Neural cell (in vitro differentiated cells): ENCODE measurements at regions not wholly inside any gene's neighbourhood (a gene's known extent, or its start where the extent isn't known, plus 50 kb on each side); places are given as distances from the start of the nearest gene placed in this dataset.

ENCODE experiments used
- H2AFZ ChIP-seq: fragments of 200-600, 300-800 bp; sonication (generic), shearing (Covaris generic); 2 replicates; pipeline ENCODE4 v1.6.0; 2014; ENCODE audit warnings: low read depth, mild to moderate bottlenecking, antibody characterized with exemption, low read length, moderate library complexity
- H3F3A ChIP-seq: fragments of 200-600 bp; shearing (Covaris generic); 2 replicates; pipeline ENCODE4 v1.6.1; 2016; ENCODE audit warnings: mild to moderate bottlenecking, moderate library complexity, mixed read lengths, antibody characterized with exemption, low read length; ENCODE audit not compliant: insufficient read depth, poor library complexity, severe bottlenecking
- H3K27ac ChIP-seq: fragments of 200-600, 300-800 bp; sonication (generic), shearing (Covaris generic); 2 replicates; pipeline ENCODE4 v1.5.1; 2014; ENCODE audit warnings: mild to moderate bottlenecking, low read length, moderate library complexity
- H3K27me3 ChIP-seq: fragments of 300-800, 200-600 bp; sonication (generic), shearing (Covaris generic); 2 replicates; pipeline ENCODE4 v1.6.0; 2014; ENCODE audit warnings: mild to moderate bottlenecking, low read depth, low read length, moderate library complexity; ENCODE audit not compliant: insufficient read depth
- H3K36me3 ChIP-seq: fragments of 300-800, 200-600 bp; sonication (generic), shearing (Covaris generic); 2 replicates; pipeline ENCODE4 v1.5.1; 2014; ENCODE audit warnings: mild to moderate bottlenecking, antibody characterized with exemption, low read length, moderate library complexity; ENCODE audit not compliant: insufficient read depth
- H3K4me2 ChIP-seq: fragments of 300-800, 200-600 bp; sonication (generic), shearing (Covaris generic); 2 replicates; pipeline ENCODE4 v1.6.0; 2014; ENCODE audit warnings: mild to moderate bottlenecking, low read length
- H3K4me3 ChIP-seq: fragments of 300-800, 200-600 bp; sonication (generic), shearing (Covaris generic); 2 replicates; pipeline ENCODE4 v1.5.1; 2014; ENCODE audit warnings: mild to moderate bottlenecking, low read length, moderate library complexity
- H3K79me2 ChIP-seq: fragments of 200-600 bp; shearing (Covaris generic); replicated peaks from 2 replicates; pipeline ENCODE4 v1.6.0; 2014; ENCODE audit warnings: mild to moderate bottlenecking, low read length, moderate library complexity; ENCODE audit not compliant: insufficient read depth
- H3K9ac ChIP-seq: fragments of 300-800, 200-600 bp; sonication (generic), shearing (Covaris generic); 2 replicates; pipeline ENCODE4 v1.6.1; 2016; ENCODE audit warnings: mild to moderate bottlenecking, low read length, mixed read lengths
- H3K9me2 ChIP-seq: fragments of 200-600 bp; shearing (Covaris generic); 2 replicates; pipeline ENCODE4 v1.6.1; 2016; ENCODE audit warnings: mild to moderate bottlenecking, low read length, mixed read lengths; ENCODE audit not compliant: insufficient read depth
- H3K9me3 ChIP-seq: fragments of 200-600, 300-800 bp; sonication (generic), shearing (Covaris generic); 2 replicates; pipeline ENCODE4 v1.6.1; 2016; ENCODE audit warnings: mild to moderate bottlenecking, mixed run types, low read length, moderate library complexity, mixed read lengths
- H4K20me1 ChIP-seq: fragments of 200-600 bp; shearing (Covaris generic); 2 replicates; pipeline ENCODE4 v1.6.1; 2016; ENCODE audit warnings: mild to moderate bottlenecking, mixed run types; ENCODE audit not compliant: insufficient read depth
- EP300 ChIP-seq: fragments of 450-650 bp; conservative IDR thresholded peaks from 2 replicates; pipeline ENCODE4 v1.6.1; 2014; ENCODE audit warnings: antibody characterized with exemption, mild to moderate bottlenecking, moderate library complexity; ENCODE audit not compliant: poor library complexity, severe bottlenecking
- EZH2 ChIP-seq: fragments of 200-600, 300-800 bp; shearing (Covaris generic), sonication (generic); IDR thresholded peaks from 2 replicates; pipeline ENCODE4 v1.6.1; 2014; ENCODE audit warnings: antibody characterized with exemption, low read length, borderline replicate concordance, mild to moderate bottlenecking; ENCODE audit not compliant: insufficient read depth, poor library complexity, severe bottlenecking
- MXI1 ChIP-seq: fragments of 450-650 bp; conservative IDR thresholded peaks from 2 replicates; pipeline ENCODE4 v1.6.1; 2014; ENCODE audit warnings: antibody characterized with exemption, mild to moderate bottlenecking; ENCODE audit not compliant: poor library complexity, severe bottlenecking
- POLR2AphosphoS5 ChIP-seq: IDR thresholded peaks from 2 replicates; pipeline ENCODE4 v1.6.1; 2012
- RAD21 ChIP-seq: fragments of 450-650 bp; conservative IDR thresholded peaks from 2 replicates; pipeline ENCODE4 v1.6.1; 2014; ENCODE audit warnings: antibody characterized with exemption, mild to moderate bottlenecking, moderate library complexity
- SMC3 ChIP-seq: fragments of 450-650 bp; conservative IDR thresholded peaks from 2 replicates; pipeline ENCODE4 v1.6.1; 2014; ENCODE audit warnings: antibody characterized with exemption, mild to moderate bottlenecking, moderate library complexity; ENCODE audit not compliant: poor library complexity
- TAF1 ChIP-seq: IDR thresholded peaks from 2 replicates; pipeline ENCODE4 v1.6.1; 2012; ENCODE audit warnings: low read depth
- TF ChIP-seq, protein P1 (sequence below): fragments of 450-650 bp; IDR thresholded peaks from 2 replicates; pipeline ENCODE4 v1.5.1; 2014; ENCODE audit warnings: antibody characterized with exemption, mild to moderate bottlenecking, moderate library complexity; ENCODE audit not compliant: poor library complexity, severe bottlenecking
- TF ChIP-seq, protein P2 (sequence below): IDR thresholded peaks from 2 replicates; pipeline ENCODE4 v1.6.1; 2012; ENCODE audit warnings: borderline replicate concordance

DNA sequence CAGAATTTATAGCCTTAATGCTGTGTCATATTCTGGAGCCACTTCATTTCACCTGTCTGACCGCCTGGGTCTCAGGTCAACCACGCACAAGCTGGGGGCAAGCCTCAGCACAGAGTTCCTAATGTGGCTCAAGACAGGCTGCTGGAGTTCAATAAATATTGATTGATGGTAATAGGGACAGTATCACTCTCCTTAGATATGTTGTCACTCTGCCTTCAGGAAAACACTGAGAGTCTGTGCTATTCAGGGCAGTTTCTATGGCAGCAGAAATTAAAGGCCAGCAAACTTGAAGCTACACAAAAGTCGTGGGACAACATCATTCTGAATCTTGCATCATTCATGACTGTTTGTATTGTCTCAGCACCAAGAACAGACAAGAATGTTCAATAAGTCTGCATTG is 696.1 kb downstream of the METTL4 start:
- Histone ChIP-seq H4K20me1 (no peaks in the 10 kb centered on the region), H3K79me2 (no peaks in the 10 kb centered on the region), H3K4me2 (no peak overlapping the region), H3K36me3 (no peaks in the 10 kb centered on the region), H3K9me2 (no peaks in the 10 kb centered on the region), H3K9me3 (no peaks in the 10 kb centered on the region), H3F3A (no peaks in the 10 kb centered on the region), H3K27me3 (no peaks in the 10 kb centered on the region), H3K9ac (no peak overlapping the region), H3K27ac (no peak overlapping the region), H3K4me3 (no peak overlapping the region), H2AFZ (no peak overlapping the region)
- TF ChIP-seq TAF1 (no peak), EZH2 (no peak), SMC3 (no peak), MXI1 (no peak), RAD21 (no peak), EP300 (peak; percentile 55), POLR2AphosphoS5 (peak; percentile 30)
- TF ChIP-seq, protein P1, sequence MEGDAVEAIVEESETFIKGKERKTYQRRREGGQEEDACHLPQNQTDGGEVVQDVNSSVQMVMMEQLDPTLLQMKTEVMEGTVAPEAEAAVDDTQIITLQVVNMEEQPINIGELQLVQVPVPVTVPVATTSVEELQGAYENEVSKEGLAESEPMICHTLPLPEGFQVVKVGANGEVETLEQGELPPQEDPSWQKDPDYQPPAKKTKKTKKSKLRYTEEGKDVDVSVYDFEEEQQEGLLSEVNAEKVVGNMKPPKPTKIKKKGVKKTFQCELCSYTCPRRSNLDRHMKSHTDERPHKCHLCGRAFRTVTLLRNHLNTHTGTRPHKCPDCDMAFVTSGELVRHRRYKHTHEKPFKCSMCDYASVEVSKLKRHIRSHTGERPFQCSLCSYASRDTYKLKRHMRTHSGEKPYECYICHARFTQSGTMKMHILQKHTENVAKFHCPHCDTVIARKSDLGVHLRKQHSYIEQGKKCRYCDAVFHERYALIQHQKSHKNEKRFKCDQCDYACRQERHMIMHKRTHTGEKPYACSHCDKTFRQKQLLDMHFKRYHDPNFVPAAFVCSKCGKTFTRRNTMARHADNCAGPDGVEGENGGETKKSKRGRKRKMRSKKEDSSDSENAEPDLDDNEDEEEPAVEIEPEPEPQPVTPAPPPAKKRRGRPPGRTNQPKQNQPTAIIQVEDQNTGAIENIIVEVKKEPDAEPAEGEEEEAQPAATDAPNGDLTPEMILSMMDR: no peak
- TF ChIP-seq, protein P2, sequence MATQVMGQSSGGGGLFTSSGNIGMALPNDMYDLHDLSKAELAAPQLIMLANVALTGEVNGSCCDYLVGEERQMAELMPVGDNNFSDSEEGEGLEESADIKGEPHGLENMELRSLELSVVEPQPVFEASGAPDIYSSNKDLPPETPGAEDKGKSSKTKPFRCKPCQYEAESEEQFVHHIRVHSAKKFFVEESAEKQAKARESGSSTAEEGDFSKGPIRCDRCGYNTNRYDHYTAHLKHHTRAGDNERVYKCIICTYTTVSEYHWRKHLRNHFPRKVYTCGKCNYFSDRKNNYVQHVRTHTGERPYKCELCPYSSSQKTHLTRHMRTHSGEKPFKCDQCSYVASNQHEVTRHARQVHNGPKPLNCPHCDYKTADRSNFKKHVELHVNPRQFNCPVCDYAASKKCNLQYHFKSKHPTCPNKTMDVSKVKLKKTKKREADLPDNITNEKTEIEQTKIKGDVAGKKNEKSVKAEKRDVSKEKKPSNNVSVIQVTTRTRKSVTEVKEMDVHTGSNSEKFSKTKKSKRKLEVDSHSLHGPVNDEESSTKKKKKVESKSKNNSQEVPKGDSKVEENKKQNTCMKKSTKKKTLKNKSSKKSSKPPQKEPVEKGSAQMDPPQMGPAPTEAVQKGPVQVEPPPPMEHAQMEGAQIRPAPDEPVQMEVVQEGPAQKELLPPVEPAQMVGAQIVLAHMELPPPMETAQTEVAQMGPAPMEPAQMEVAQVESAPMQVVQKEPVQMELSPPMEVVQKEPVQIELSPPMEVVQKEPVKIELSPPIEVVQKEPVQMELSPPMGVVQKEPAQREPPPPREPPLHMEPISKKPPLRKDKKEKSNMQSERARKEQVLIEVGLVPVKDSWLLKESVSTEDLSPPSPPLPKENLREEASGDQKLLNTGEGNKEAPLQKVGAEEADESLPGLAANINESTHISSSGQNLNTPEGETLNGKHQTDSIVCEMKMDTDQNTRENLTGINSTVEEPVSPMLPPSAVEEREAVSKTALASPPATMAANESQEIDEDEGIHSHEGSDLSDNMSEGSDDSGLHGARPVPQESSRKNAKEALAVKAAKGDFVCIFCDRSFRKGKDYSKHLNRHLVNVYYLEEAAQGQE: no peak

DNA sequence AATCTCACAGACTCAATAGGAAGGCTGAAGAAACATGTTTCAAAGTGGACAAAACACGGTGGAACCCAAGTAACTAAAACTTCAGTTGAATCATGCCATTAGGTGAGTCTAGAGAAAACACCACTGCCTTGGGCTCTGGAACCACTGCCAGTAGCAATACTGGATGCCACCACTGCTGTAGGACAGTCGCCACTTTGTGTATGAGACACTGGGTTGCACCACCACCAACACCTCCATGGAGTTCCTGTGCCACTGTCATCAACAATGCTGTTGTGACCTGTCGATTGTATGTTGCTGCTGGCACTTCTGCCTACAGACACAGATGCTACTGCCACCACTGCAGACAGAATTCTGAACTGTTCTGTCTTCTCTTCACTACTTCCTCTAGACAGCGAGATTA is 686.7 kb downstream of the METTL4 start:
- no peak overlapping the region for H3K9ac ChIP-seq
- no peaks in the 10 kb centered on the region for H3K36me3 ChIP-seq
- no peak for TF ChIP-seq SMC3
- TF ChIP-seq EZH2: no peak
- TF ChIP-seq, protein P1: no peak
- TF ChIP-seq EP300: no peak
- TF ChIP-seq, protein P2: no peak
- TF ChIP-seq TAF1: no peak
- TF ChIP-seq POLR2AphosphoS5: no peak
- H3K4me2 ChIP-seq: no peak overlapping the region
- H3K79me2 ChIP-seq: no peaks in the 10 kb centered on the region
- H3K27ac ChIP-seq: no peak overlapping the region
- H4K20me1 ChIP-seq: no peaks in the 10 kb centered on the region
- H3K9me2 ChIP-seq: no peaks in the 10 kb centered on the region
- H3K9me3 ChIP-seq: no peaks in the 10 kb centered on the region
- H3K4me3 ChIP-seq: no peak overlapping the region
- no peaks in the 10 kb centered on the region for H3K27me3 ChIP-seq
- H2AFZ ChIP-seq: no peak overlapping the region
- no peaks in the 10 kb centered on the region for H3F3A ChIP-seq
